H1 (cell line): ENCODE measurements at regions not wholly inside any gene's neighbourhood (a gene's known extent, or its start where the extent isn't known, plus 50 kb on each side); places are given as distances from the start of the nearest gene placed in this dataset.

Source experiments
- CTCF ChIA-PET: fragments of 300-600 bp; sonication (Branson Sonifier 250); formaldehyde crosslinking; loops from one replicate; lab custom pipeline; 2021; ENCODE audit not compliant: partially characterized antibody; lab: Charles Lee
- POLR2A ChIA-PET: fragments of 300-600 bp; sonication (Branson Sonifier 250); formaldehyde crosslinking; loops from one replicate; lab custom pipeline; 2021; ENCODE audit warnings: inconsistent platforms; ENCODE audit not compliant: partially characterized antibody; lab: Charles Lee
- DNase-seq, 2 experiments: peaks; one replicate each; pipeline versions ENCODE4 v3.0.0 to v3.0.0-alpha.2; 2010 to 2022; ENCODE audit warnings: low spot score in 2 of 2, low read depth in 1 of 2, mixed read lengths in 1 of 2
- FAIRE-seq: peaks from 2 replicates; lab custom pipeline; 2011; peaks lifted over from hg19 to GRCh38; lab: Jason Lieb, UNC
- H2AFZ ChIP-seq: 2 replicates; pipeline ENCODE4 v1.8.1; 2012; ENCODE audit warnings: low read length, inconsistent platforms
- H2AK5ac ChIP-seq: 2 replicates; pipeline ENCODE4 v1.6.1; 2013; ENCODE audit warnings: low read depth, low read length
- H2BK120ac ChIP-seq: replicated peaks from 2 replicates; pipeline ENCODE3; 2013; ENCODE audit warnings: low read depth, low read length, inconsistent platforms
- H2BK12ac ChIP-seq: 2 replicates; pipeline ENCODE4 v1.6.1; 2013; ENCODE audit warnings: low read depth, low read length
- H2BK15ac ChIP-seq: 2 replicates; pipeline ENCODE4 v1.6.1; 2013; ENCODE audit warnings: low read length
- H2BK20ac ChIP-seq: 2 replicates; pipeline ENCODE4 v1.6.1; 2013; ENCODE audit warnings: low read length
- H2BK5ac ChIP-seq: 2 replicates; pipeline ENCODE4 v1.6.1; 2013; ENCODE audit warnings: low read depth, low read length
- H3K14ac ChIP-seq: 2 replicates; pipeline ENCODE4 v1.6.1; 2013; ENCODE audit warnings: inconsistent platforms; ENCODE audit not compliant: insufficient read length
- H3K18ac ChIP-seq: 2 replicates; pipeline ENCODE4 v1.6.1; 2013; ENCODE audit warnings: low read length; ENCODE audit errors: extremely low read depth
- H3K23ac ChIP-seq: 2 replicates; pipeline ENCODE4 v1.6.1; 2013; ENCODE audit warnings: inconsistent platforms; ENCODE audit not compliant: insufficient read length
- H3K23me2 ChIP-seq: 2 replicates; pipeline ENCODE4 v1.6.1; 2013; ENCODE audit warnings: low read depth, low read length
- H3K27ac ChIP-seq: 2 replicates; pipeline ENCODE4 v1.6.1; 2011; ENCODE audit warnings: low read depth, low read length, inconsistent platforms
- H3K27me3 ChIP-seq, 4 experiments: replicated peaks in 1 of 4; 1 replicate in 1 of 4; 2 replicates in 3 of 4; pipeline versions ENCODE4 v1.6.1 to v1.8.1; 2011 to 2013; ENCODE audit warnings: low read length in 3 of 4, mild to moderate bottlenecking in 3 of 4, inconsistent platforms in 2 of 4, mixed read lengths in 2 of 4, moderate library complexity in 1 of 4; ENCODE audit not compliant: control insufficient read depth in 3 of 4, insufficient read depth in 3 of 4; ENCODE audit errors: extremely low read depth in 1 of 4
- H3K36me3 ChIP-seq, 4 experiments: 2 replicates each; pipeline versions ENCODE4 v1.6.1 to v1.8.1; 2011 to 2013; ENCODE audit warnings: mild to moderate bottlenecking in 4 of 4, low read length in 3 of 4, moderate library complexity in 2 of 4, control low read depth in 1 of 4, inconsistent platforms in 1 of 4; ENCODE audit not compliant: insufficient read depth in 4 of 4, control insufficient read depth in 2 of 4
- H3K4ac ChIP-seq: replicated peaks from 2 replicates; pipeline ENCODE3; 2013; ENCODE audit warnings: low read length, low read depth, mixed read lengths, inconsistent platforms; ENCODE audit not compliant: insufficient read length
- H3K4me1 ChIP-seq, 4 experiments: replicated peaks in 1 of 4; 1 replicate in 1 of 4; 2 replicates in 3 of 4; pipeline versions ENCODE4 v1.6.1 to v1.8.1; 2011 to 2013; ENCODE audit warnings: low read length in 3 of 4, inconsistent platforms in 2 of 4, mixed read lengths in 1 of 4; ENCODE audit not compliant: insufficient read depth in 4 of 4, control insufficient read depth in 3 of 4
- H3K4me2 ChIP-seq, 2 experiments: 2 replicates each; pipeline versions ENCODE4 v1.6.1 to v1.8.1; 2011 to 2013; ENCODE audit warnings: low read depth in 2 of 2, low read length in 2 of 2, control low read depth in 1 of 2, inconsistent platforms in 1 of 2, mild to moderate bottlenecking in 1 of 2; ENCODE audit not compliant: insufficient read depth in 1 of 2
- H3K4me3 ChIP-seq, 4 experiments: fragments of 200-600, 300-600 bp in 1 of 4; sonication (generic), shearing (Covaris generic), sonication (Bioruptor Twin) in 1 of 4; 2 replicates each; pipeline versions ENCODE4 v1.5.1 to v1.8.1; 2011 to 2016; ENCODE audit warnings: low read length in 4 of 4, low read depth in 3 of 4, control low read depth in 2 of 4, inconsistent platforms in 2 of 4, mild to moderate bottlenecking in 2 of 4, mixed read lengths in 1 of 4, moderate library complexity in 1 of 4; ENCODE audit not compliant: insufficient read depth in 2 of 4; ENCODE audit errors: extremely low read depth in 1 of 4
- H3K56ac ChIP-seq: replicated peaks from 2 replicates; pipeline ENCODE3; 2013; ENCODE audit warnings: low read depth, mild to moderate bottlenecking, mixed read lengths, low read length, inconsistent platforms; ENCODE audit not compliant: insufficient read length
- H3K79me1 ChIP-seq: 2 replicates; pipeline ENCODE4 v1.6.1; 2013; ENCODE audit warnings: low read depth, low read length, control low read depth
- H3K79me2 ChIP-seq, 2 experiments: 2 replicates each; pipeline versions ENCODE4 v1.6.1 to v1.8.1; 2012 to 2013; ENCODE audit warnings: low read length in 2 of 2, mild to moderate bottlenecking in 2 of 2, inconsistent platforms in 1 of 2; ENCODE audit not compliant: insufficient read depth in 2 of 2, control insufficient read depth in 1 of 2
- H3K9ac ChIP-seq, 4 experiments: replicated peaks in 1 of 4; 1 replicate in 1 of 4; 2 replicates in 3 of 4; pipeline versions ENCODE4 v1.6.1 to v1.8.1; 2011 to 2013; ENCODE audit warnings: low read depth in 3 of 4, low read length in 3 of 4, control low read depth in 2 of 4, mild to moderate bottlenecking in 2 of 4, moderate library complexity in 2 of 4, inconsistent platforms in 1 of 4; ENCODE audit errors: extremely low read depth in 1 of 4
- H3K9me3 ChIP-seq, 2 experiments: 2 replicates each; pipeline versions ENCODE4 v1.6.1 to v1.8.1; 2012 to 2013; ENCODE audit warnings: mild to moderate bottlenecking in 2 of 2, moderate library complexity in 2 of 2, control low read depth in 1 of 2, inconsistent platforms in 1 of 2, low read depth in 1 of 2, low read length in 1 of 2, mixed read lengths in 1 of 2; ENCODE audit not compliant: insufficient read depth in 2 of 2
- H4K20me1 ChIP-seq, 2 experiments: replicated peaks in 1 of 2; 2 replicates each; pipeline versions ENCODE3 to v1.8.1; 2011 to 2013; ENCODE audit warnings: inconsistent platforms in 2 of 2, low read length in 2 of 2, mild to moderate bottlenecking in 1 of 2; ENCODE audit not compliant: insufficient read depth in 2 of 2, control insufficient read depth in 1 of 2
- H4K5ac ChIP-seq: 2 replicates; pipeline ENCODE4 v1.6.1; 2013; ENCODE audit warnings: low read length, low read depth, mixed read lengths, inconsistent platforms; ENCODE audit not compliant: insufficient read length
- H4K8ac ChIP-seq: 2 replicates; pipeline ENCODE4 v1.8.0; 2013; ENCODE audit warnings: mild to moderate bottlenecking, moderate library complexity, low read length, inconsistent platforms; ENCODE audit not compliant: insufficient read depth; ENCODE audit errors: extremely low read depth
- H4K91ac ChIP-seq: replicated peaks from 2 replicates; pipeline ENCODE3; 2013; ENCODE audit warnings: low read length, mixed read lengths, inconsistent platforms; ENCODE audit not compliant: insufficient read length
- BACH1 ChIP-seq: IDR thresholded peaks from 2 replicates; pipeline ENCODE4 v1.6.1; 2012; ENCODE audit warnings: low read length, improper control_type of control experiment
- CBX5 ChIP-seq: fragments of 300-800, 300-1000 bp; sonication (generic); IDR thresholded peaks from 2 replicates; pipeline ENCODE4 v1.7.1; 2016; ENCODE audit warnings: antibody characterized with exemption, low read length, low read depth
- CEBPB ChIP-seq: IDR thresholded peaks from 2 replicates; pipeline ENCODE4 v1.6.1; 2012; ENCODE audit warnings: low read depth, low read length
- EP300 ChIP-seq, 2 experiments: IDR thresholded peaks; 1 replicate in 1 of 2; 2 replicates in 1 of 2; pipeline ENCODE4 v1.6.1; 2011 to 2012; ENCODE audit warnings: low read depth in 2 of 2, low read length in 2 of 2, mild to moderate bottlenecking in 2 of 2, borderline replicate concordance in 1 of 2, inconsistent platforms in 1 of 2, moderate library complexity in 1 of 2
- NANOG ChIP-seq: IDR thresholded peaks from 2 replicates; pipeline ENCODE4 v1.6.1; 2011; ENCODE audit warnings: low read length, low read depth, mild to moderate bottlenecking, inconsistent platforms; ENCODE audit not compliant: insufficient read depth, poor library complexity, severe bottlenecking
- PHF8 ChIP-seq: fragments of 200-600 bp; sonication (generic); conservative IDR thresholded peaks from 2 replicates; pipeline ENCODE4 v1.7.1; 2012; ENCODE audit warnings: low read depth, mild to moderate bottlenecking, inconsistent platforms, low read length, moderate library complexity
- POLR2A ChIP-seq, 2 experiments: IDR thresholded peaks; 1 replicate in 1 of 2; 2 replicates in 1 of 2; pipeline ENCODE4 v1.6.1; 2011; ENCODE audit warnings: low read depth in 2 of 2, low read length in 2 of 2, mild to moderate bottlenecking in 2 of 2; ENCODE audit errors: control extremely low read depth in 1 of 2
- RAD21 ChIP-seq, 2 experiments: IDR thresholded peaks in 1 of 2; conservative IDR thresholded peaks in 1 of 2; 2 replicates each; pipeline ENCODE4 v1.6.1; 2011; ENCODE audit warnings: low read depth in 2 of 2, low read length in 2 of 2, improper control_type of control experiment in 1 of 2, inconsistent platforms in 1 of 2, mild to moderate bottlenecking in 1 of 2, moderate library complexity in 1 of 2
- SAP30 ChIP-seq: fragments of 300-600 bp; sonication (generic); IDR thresholded peaks from 2 replicates; pipeline ENCODE4 v1.7.1; 2012; ENCODE audit warnings: low read length, moderate library complexity, mild to moderate bottlenecking, inconsistent platforms; ENCODE audit not compliant: insufficient read depth, insufficient replicate concordance
- SIX5 ChIP-seq: IDR thresholded peaks from 2 replicates; pipeline ENCODE4 v1.6.1; 2011; ENCODE audit warnings: mild to moderate bottlenecking, low read depth, low read length
- TEAD4 ChIP-seq: IDR thresholded peaks from 2 replicates; pipeline ENCODE4 v1.6.1; 2012; ENCODE audit warnings: low read depth, low read length, inconsistent platforms, mixed read lengths
- WGBS, 2 experiments: shearing (Covaris generic) in 1 of 2; methylation state at CpG; one replicate each; pipeline versions ENCODE4 v1.1.6 to v1.1.7; 2013 to 2015; ENCODE audit warnings: low lambda C conversion rate in 2 of 2, mixed read lengths in 2 of 2, inconsistent platforms in 1 of 2, low coverage in 1 of 2, missing lambda C conversion rate in 1 of 2; ENCODE audit not compliant: insufficient replicate concordance in 2 of 2, insufficient coverage in 1 of 2, insufficient read length in 1 of 2; ENCODE audit errors: extremely low coverage in 1 of 2, missing lambda C conversion rate in 1 of 2; 5-methylcytosine and 5-hydroxymethylcytosine counted together

GRCh38 chr21:35451276-35451675 lies 402.2 kb upstream of the RUNX1 start:
- Histone ChIP-seq H3K27ac (no peak overlapping the region), H3K27me3 (peaks cover 0 to 1% (median 0%) of the 10 kb centered on the region in 4 experiments; a peak in 1 of 7 replicates), H2AFZ (no peak overlapping the region), H3K14ac (no peak overlapping the region), H2AK5ac (no peak overlapping the region), H2BK20ac (no peak overlapping the region), H2BK5ac (no peak overlapping the region), H3K36me3 (no peaks in the 10 kb centered on the region), H3K56ac (no peak overlapping the region), H3K18ac (no peak overlapping the region), H3K9ac (no peak overlapping the region), H2BK12ac (no peak overlapping the region), H3K4me3 (no peak overlapping the region), H2BK15ac (no peak overlapping the region), H3K79me1 (no peaks in the 10 kb centered on the region; the same call in 1 of the 2 replicates), H4K8ac (no peak overlapping the region), H4K91ac (no peak overlapping the region), H3K23ac (no peak overlapping the region), H3K79me2 (no peaks in the 10 kb centered on the region), H3K4ac (no peak overlapping the region), H3K4me1 (no peaks in the 10 kb centered on the region), H3K4me2 (no peak overlapping the region), H4K5ac (no peak overlapping the region), H4K20me1 (no peaks in the 10 kb centered on the region), H3K9me3 (peaks cover 18 to 23% of the 10 kb centered on the region in 2 experiments; a peak in 3 of 4 replicates), H2BK120ac (no peak overlapping the region), H3K23me2 (no peaks in the 10 kb centered on the region)
- TF ChIP-seq BACH1 (no peak), SIX5 (no peak), POLR2A (IDR thresholded peaks at IDR 0.05; ENCODE audit: control extremely low read depth in 1 of 2, low read depth in 2 of 2, low read length in 2 of 2) (no peak), SAP30 (no peak), RAD21 (IDR thresholded peaks at IDR 0.05 in 1 of 2, conservative IDR thresholded peaks at IDR 0.05 in 1 of 2; ENCODE audit: low read depth in 2 of 2, low read length in 2 of 2) (no peak), CBX5 (no peak), NANOG (no peak), PHF8 (no peak), TEAD4 (no peak), CEBPB (no peak), EP300 (IDR thresholded peaks at IDR 0.05; ENCODE audit: borderline replicate concordance in 1 of 2, low read depth in 2 of 2, low read length in 2 of 2) (no peak)
- CTCF ChIA-PET: no interaction called here
- FAIRE-seq (no peak), DNase-seq (no peak)
- POLR2A ChIA-PET: no interaction called here
- 95% methylated on average over 1 of the region's 1 CpG; no CpG with 5 or more reads in 1 of the 2 experiments for WGBS, 2 experiments
